GM23338 (cell line): ENCODE measurements at regions not wholly inside any gene's neighbourhood (a gene's known extent, or its start where the extent isn't known, plus 50 kb on each side); places are given as distances from the start of the nearest gene placed in this dataset.

Source experiments
- CREB1 ChIP-seq: fragments of 250-450 bp; sonication (Bioruptor Pico); IDR thresholded peaks from 2 replicates; pipeline ENCODE4 v1.5.0; 2020; ENCODE audit warnings: low read depth, mild to moderate bottlenecking, moderate library complexity
- EZH2 ChIP-seq: fragments of 200-600 bp; sonication (generic); IDR thresholded peaks from one replicate; pipeline ENCODE4 v1.8.0; 2017; ENCODE audit warnings: antibody characterized with exemption, mild to moderate bottlenecking, low read depth; ENCODE audit not compliant: unreplicated experiment
- EZH2phosphoT487 ChIP-seq: fragments of 200-600 bp; sonication (generic); IDR thresholded peaks from one replicate; pipeline ENCODE4 v1.8.1; 2018; ENCODE audit warnings: antibody characterized with exemption; ENCODE audit not compliant: unreplicated experiment
- JUNB ChIP-seq: IDR thresholded peaks from one replicate; pipeline ENCODE4 v1.6.1; 2016; ENCODE audit warnings: antibody characterized with exemption; ENCODE audit not compliant: unreplicated experiment
- POLR2AphosphoS5 ChIP-seq: IDR thresholded peaks from 2 replicates; pipeline ENCODE4 v1.6.1; 2016; ENCODE audit warnings: antibody characterized with exemption, low read depth
- ZNF114 ChIP-seq: fragments of 250-450 bp; sonication (Bioruptor Pico); IDR thresholded peaks from 2 replicates; pipeline ENCODE4 v1.5.0; 2020; ENCODE audit warnings: mild to moderate bottlenecking, moderate library complexity
- ZNF331 ChIP-seq: fragments of 250-450 bp; sonication (Bioruptor Pico); IDR thresholded peaks from 2 replicates; pipeline ENCODE4 v1.5.0; 2020; ENCODE audit warnings: low read depth, mild to moderate bottlenecking, moderate library complexity
- TF ChIP-seq, protein P1 (sequence below), 2 experiments: fragments of 200-600 bp in 1 of 2; sonication (generic) in 1 of 2; conservative IDR thresholded peaks; 2 replicates each; pipeline versions ENCODE4 v1.5.1 to v1.6.1; 2016 to 2017; ENCODE audit warnings: antibody characterized with exemption in 2 of 2, low read depth in 2 of 2, mild to moderate bottlenecking in 2 of 2, moderate library complexity in 1 of 2
- TF ChIP-seq, protein P2 (sequence below): IDR thresholded peaks from one replicate; pipeline ENCODE4 v1.6.1; 2018; ENCODE audit warnings: antibody characterized with exemption; ENCODE audit not compliant: unreplicated experiment

DNA sequence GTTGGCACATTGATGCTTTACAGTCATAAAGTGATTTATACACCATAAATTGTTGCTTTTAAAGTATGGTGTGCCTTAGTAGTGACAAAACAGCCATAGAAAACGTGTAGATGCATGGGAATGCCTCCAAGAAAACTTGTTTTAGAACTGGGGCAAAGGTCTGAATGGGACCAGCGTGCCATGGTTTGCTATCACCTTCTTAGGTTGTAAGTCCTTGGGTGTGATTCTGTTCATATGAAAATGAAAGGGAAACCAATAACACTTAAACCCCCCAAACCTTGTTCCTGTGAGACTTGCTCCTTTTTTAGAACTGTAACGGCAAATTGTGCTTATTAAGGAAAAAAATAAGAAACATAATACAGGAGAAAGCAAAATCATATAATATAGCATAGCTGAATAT lies 603.3 kb upstream of the SLITRK6 start:
- TF ChIP-seq, protein P1, sequence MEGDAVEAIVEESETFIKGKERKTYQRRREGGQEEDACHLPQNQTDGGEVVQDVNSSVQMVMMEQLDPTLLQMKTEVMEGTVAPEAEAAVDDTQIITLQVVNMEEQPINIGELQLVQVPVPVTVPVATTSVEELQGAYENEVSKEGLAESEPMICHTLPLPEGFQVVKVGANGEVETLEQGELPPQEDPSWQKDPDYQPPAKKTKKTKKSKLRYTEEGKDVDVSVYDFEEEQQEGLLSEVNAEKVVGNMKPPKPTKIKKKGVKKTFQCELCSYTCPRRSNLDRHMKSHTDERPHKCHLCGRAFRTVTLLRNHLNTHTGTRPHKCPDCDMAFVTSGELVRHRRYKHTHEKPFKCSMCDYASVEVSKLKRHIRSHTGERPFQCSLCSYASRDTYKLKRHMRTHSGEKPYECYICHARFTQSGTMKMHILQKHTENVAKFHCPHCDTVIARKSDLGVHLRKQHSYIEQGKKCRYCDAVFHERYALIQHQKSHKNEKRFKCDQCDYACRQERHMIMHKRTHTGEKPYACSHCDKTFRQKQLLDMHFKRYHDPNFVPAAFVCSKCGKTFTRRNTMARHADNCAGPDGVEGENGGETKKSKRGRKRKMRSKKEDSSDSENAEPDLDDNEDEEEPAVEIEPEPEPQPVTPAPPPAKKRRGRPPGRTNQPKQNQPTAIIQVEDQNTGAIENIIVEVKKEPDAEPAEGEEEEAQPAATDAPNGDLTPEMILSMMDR (conservative IDR thresholded peaks at IDR 0.05; ENCODE audit: low read depth in 2 of 2): no peak
- TF ChIP-seq POLR2AphosphoS5 (no peak), CREB1 (CRISPR knock-in tag) (no peak), EZH2 (no peak), EZH2phosphoT487 (no peak), ZNF114 (CRISPR knock-in tag) (no peak), JUNB (no peak), ZNF331 (no peak)
- TF ChIP-seq, protein P2, sequence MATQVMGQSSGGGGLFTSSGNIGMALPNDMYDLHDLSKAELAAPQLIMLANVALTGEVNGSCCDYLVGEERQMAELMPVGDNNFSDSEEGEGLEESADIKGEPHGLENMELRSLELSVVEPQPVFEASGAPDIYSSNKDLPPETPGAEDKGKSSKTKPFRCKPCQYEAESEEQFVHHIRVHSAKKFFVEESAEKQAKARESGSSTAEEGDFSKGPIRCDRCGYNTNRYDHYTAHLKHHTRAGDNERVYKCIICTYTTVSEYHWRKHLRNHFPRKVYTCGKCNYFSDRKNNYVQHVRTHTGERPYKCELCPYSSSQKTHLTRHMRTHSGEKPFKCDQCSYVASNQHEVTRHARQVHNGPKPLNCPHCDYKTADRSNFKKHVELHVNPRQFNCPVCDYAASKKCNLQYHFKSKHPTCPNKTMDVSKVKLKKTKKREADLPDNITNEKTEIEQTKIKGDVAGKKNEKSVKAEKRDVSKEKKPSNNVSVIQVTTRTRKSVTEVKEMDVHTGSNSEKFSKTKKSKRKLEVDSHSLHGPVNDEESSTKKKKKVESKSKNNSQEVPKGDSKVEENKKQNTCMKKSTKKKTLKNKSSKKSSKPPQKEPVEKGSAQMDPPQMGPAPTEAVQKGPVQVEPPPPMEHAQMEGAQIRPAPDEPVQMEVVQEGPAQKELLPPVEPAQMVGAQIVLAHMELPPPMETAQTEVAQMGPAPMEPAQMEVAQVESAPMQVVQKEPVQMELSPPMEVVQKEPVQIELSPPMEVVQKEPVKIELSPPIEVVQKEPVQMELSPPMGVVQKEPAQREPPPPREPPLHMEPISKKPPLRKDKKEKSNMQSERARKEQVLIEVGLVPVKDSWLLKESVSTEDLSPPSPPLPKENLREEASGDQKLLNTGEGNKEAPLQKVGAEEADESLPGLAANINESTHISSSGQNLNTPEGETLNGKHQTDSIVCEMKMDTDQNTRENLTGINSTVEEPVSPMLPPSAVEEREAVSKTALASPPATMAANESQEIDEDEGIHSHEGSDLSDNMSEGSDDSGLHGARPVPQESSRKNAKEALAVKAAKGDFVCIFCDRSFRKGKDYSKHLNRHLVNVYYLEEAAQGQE: no peak
